H9 (cell line): ENCODE measurements at regions not wholly inside any gene's neighbourhood (a gene's known extent, or its start where the extent isn't known, plus 50 kb on each side); places are given as distances from the start of the nearest gene placed in this dataset.

Source experiments
- DNase-seq: peaks from one replicate; pipeline ENCODE4 v3.0.0-alpha.2; 2017
- H2AFZ ChIP-seq: one replicate; pipeline ENCODE4 v1.6.1; 2013; ENCODE audit warnings: mild to moderate bottlenecking, low read length, control low read depth, moderate library complexity
- H2AK5ac ChIP-seq: 2 replicates; pipeline ENCODE4 v1.6.1; 2013; ENCODE audit warnings: low read length, control low read depth, mixed read lengths; ENCODE audit not compliant: insufficient read length
- H2BK120ac ChIP-seq: one replicate; pipeline ENCODE4 v1.6.1; 2013; ENCODE audit warnings: low read depth, mild to moderate bottlenecking, low read length, control low read depth, inconsistent platforms; ENCODE audit not compliant: poor library complexity, severe bottlenecking
- H2BK12ac ChIP-seq: 2 replicates; pipeline ENCODE4 v1.6.1; 2013; ENCODE audit warnings: low read length, control low read depth, mixed read lengths, low read depth; ENCODE audit not compliant: insufficient read length
- H2BK15ac ChIP-seq: 2 replicates; pipeline ENCODE4 v1.6.1; 2013; ENCODE audit warnings: low read depth, low read length, control low read depth
- H2BK20ac ChIP-seq: one replicate; pipeline ENCODE4 v1.6.1; 2013; ENCODE audit warnings: low read depth, mild to moderate bottlenecking, low read length, control low read depth, inconsistent platforms; ENCODE audit not compliant: poor library complexity, severe bottlenecking
- H2BK5ac ChIP-seq: 2 replicates; pipeline ENCODE4 v1.6.1; 2013; ENCODE audit warnings: low read length, control low read depth, mixed read lengths; ENCODE audit not compliant: insufficient read length
- H3K14ac ChIP-seq: 2 replicates; pipeline ENCODE4 v1.6.1; 2013; ENCODE audit warnings: low read length, control low read depth; ENCODE audit not compliant: insufficient read depth
- H3K18ac ChIP-seq: 2 replicates; pipeline ENCODE4 v1.6.1; 2013; ENCODE audit warnings: low read depth, mild to moderate bottlenecking, mixed read lengths, low read length, control low read depth; ENCODE audit not compliant: insufficient read length
- H3K23ac ChIP-seq: 2 replicates; pipeline ENCODE4 v1.6.1; 2013; ENCODE audit warnings: low read length, control low read depth, mixed read lengths, low read depth; ENCODE audit not compliant: insufficient read length
- H3K23me2 ChIP-seq: 2 replicates; pipeline ENCODE4 v1.6.1; 2013; ENCODE audit warnings: low read depth, mild to moderate bottlenecking, mixed read lengths, low read length, control low read depth; ENCODE audit not compliant: insufficient read length, poor library complexity, severe bottlenecking
- H3K27ac ChIP-seq: 2 replicates; pipeline ENCODE4 v1.5.1; 2013; ENCODE audit warnings: low read length, control low read depth, mixed read lengths, low read depth; ENCODE audit not compliant: insufficient read length
- H3K27me3 ChIP-seq: 2 replicates; pipeline ENCODE4 v1.6.1; 2013; ENCODE audit warnings: low read length, control low read depth, inconsistent platforms; ENCODE audit not compliant: insufficient read depth
- H3K4ac ChIP-seq: 2 replicates; pipeline ENCODE4 v1.6.1; 2013; ENCODE audit warnings: low read depth, mild to moderate bottlenecking, control low read depth, inconsistent platforms, low read length, moderate library complexity
- H3K4me1 ChIP-seq: 2 replicates; pipeline ENCODE4 v1.6.1; 2013; ENCODE audit warnings: low read length, control low read depth, inconsistent platforms; ENCODE audit not compliant: insufficient read depth
- H3K4me2 ChIP-seq: 2 replicates; pipeline ENCODE4 v1.6.1; 2013; ENCODE audit warnings: low read length, control low read depth, mixed read lengths; ENCODE audit not compliant: insufficient read length, insufficient read depth
- H3K56ac ChIP-seq: 2 replicates; pipeline ENCODE4 v1.6.1; 2013; ENCODE audit warnings: low read depth, mild to moderate bottlenecking, mixed read lengths, low read length, control low read depth; ENCODE audit not compliant: insufficient read length
- H3K79me1 ChIP-seq: 2 replicates; pipeline ENCODE4 v1.6.1; 2013; ENCODE audit warnings: low read depth, mild to moderate bottlenecking, moderate library complexity, low read length, control low read depth, inconsistent platforms; ENCODE audit not compliant: insufficient read depth, poor library complexity, severe bottlenecking
- H3K79me2 ChIP-seq: 2 replicates; pipeline ENCODE4 v1.6.1; 2013; ENCODE audit warnings: low read length, control low read depth, inconsistent platforms; ENCODE audit not compliant: insufficient read depth
- H3K9ac ChIP-seq: 2 replicates; pipeline ENCODE4 v1.6.1; 2013; ENCODE audit warnings: low read length, control low read depth, mixed read lengths; ENCODE audit not compliant: insufficient read length; ENCODE audit errors: extremely low read depth
- H3K9me3 ChIP-seq: one replicate; pipeline ENCODE4 v1.6.1; 2013; ENCODE audit warnings: low read depth, low read length, inconsistent platforms; ENCODE audit not compliant: control insufficient read depth
- H3T11ph ChIP-seq: one replicate; pipeline ENCODE4 v1.6.1; 2013; ENCODE audit warnings: mild to moderate bottlenecking, low read length, control low read depth, inconsistent platforms
- H4K20me1 ChIP-seq: one replicate; pipeline ENCODE4 v1.6.1; 2013; ENCODE audit not compliant: control insufficient read depth, insufficient read length, insufficient read depth
- H4K5ac ChIP-seq: 2 replicates; pipeline ENCODE4 v1.6.1; 2013; ENCODE audit warnings: low read depth, mild to moderate bottlenecking, mixed read lengths, low read length, control low read depth; ENCODE audit not compliant: insufficient read length
- H4K8ac ChIP-seq: replicated peaks from 2 replicates; pipeline ENCODE4 v1.6.1; 2013; ENCODE audit warnings: low read length, control low read depth, mixed read lengths, low read depth; ENCODE audit not compliant: insufficient read length
- H4K91ac ChIP-seq: 2 replicates; pipeline ENCODE4 v1.6.1; 2013; ENCODE audit warnings: low read depth, mild to moderate bottlenecking, moderate library complexity, mixed read lengths, low read length, control low read depth; ENCODE audit not compliant: insufficient read length
- H3K27ac Mint-ChIP-seq, 3 experiments: 2 replicates in 2 of 3; 3 replicates in 1 of 3; pipeline ENCODE4 v1.8.0; 2020 to 2021; ENCODE audit warnings: mixed read lengths in 3 of 3, mild to moderate bottlenecking in 1 of 3, moderate library complexity in 1 of 3
- H3K27me3 Mint-ChIP-seq: 2 replicates; pipeline ENCODE4 v1.8.0; 2021; ENCODE audit warnings: low read depth, mild to moderate bottlenecking, moderate library complexity, mixed read lengths
- H3K36me3 Mint-ChIP-seq, 3 experiments: 2 replicates in 2 of 3; 3 replicates in 1 of 3; pipeline ENCODE4 v1.8.0; 2020 to 2021; ENCODE audit warnings: low read depth in 3 of 3, mixed read lengths in 3 of 3; ENCODE audit not compliant: insufficient read depth in 1 of 3
- H3K4me1 Mint-ChIP-seq, 2 experiments: 2 replicates each; pipeline ENCODE4 v1.8.0; 2020; ENCODE audit warnings: mixed read lengths in 2 of 2
- H3K4me3 Mint-ChIP-seq, 2 experiments: 2 replicates in 1 of 2; 3 replicates in 1 of 2; pipeline ENCODE4 v1.8.0; 2020 to 2021; ENCODE audit warnings: mild to moderate bottlenecking in 2 of 2, mixed read lengths in 2 of 2, moderate library complexity in 1 of 2
- H3K9me3 Mint-ChIP-seq, 2 experiments: 2 replicates in 1 of 2; 3 replicates in 1 of 2; pipeline ENCODE4 v1.8.0; 2020; ENCODE audit warnings: mild to moderate bottlenecking in 2 of 2, mixed read lengths in 2 of 2, moderate library complexity in 1 of 2
- WGBS: extraction: QIAGEN DNeasy Blood & Tissue Kit; methylation state at CpG from one replicate; pipeline ENCODE4 v1.1.7; 2013; ENCODE audit warnings: missing lambda C conversion rate, low lambda C conversion rate, mixed read lengths; ENCODE audit not compliant: insufficient read length; ENCODE audit errors: extremely low coverage; 5-methylcytosine and 5-hydroxymethylcytosine counted together
- TF ChIP-seq, protein P1 (sequence below): fragments of 200-600 bp; sonication (generic); conservative IDR thresholded peaks from 3 replicates; pipeline ENCODE4 v1.8.0; 2021; ENCODE audit warnings: antibody characterized with exemption, mild to moderate bottlenecking

DNA sequence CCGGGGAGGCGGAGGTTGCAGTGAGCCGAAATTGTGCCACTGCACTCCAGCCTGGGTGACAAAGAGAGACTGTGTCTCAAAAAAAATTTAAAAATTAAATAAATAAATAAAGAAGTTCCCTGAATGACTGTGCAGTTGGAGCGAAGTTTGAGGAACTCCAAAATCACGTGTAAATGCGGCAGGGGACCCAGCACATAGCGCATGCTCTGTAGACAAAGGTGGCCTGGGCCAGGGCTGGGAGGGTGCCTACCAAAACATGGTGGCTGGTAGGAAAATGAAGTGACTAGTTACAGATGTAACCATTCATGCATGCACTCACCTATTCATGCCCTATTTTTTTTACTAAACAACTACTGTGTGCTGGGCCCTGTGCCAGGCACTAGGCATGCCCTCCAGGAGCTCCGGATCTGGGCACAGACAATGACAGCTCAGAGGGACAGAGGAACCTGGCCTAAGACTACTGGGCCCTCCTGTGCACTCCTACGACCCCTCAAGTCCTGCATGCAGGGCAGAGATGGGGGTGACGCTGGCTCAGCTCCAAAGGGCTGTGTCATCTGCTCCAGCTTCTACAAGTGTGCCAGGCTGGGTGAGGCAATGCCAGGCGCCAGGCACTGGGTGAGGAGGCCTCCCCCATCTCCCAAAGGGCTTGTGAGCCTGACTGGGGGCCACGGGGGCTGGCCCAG, 65.3 kb downstream of the RMI2 start:
- H4K8ac ChIP-seq, result no peak overlapping the region
- H3K4me1 Mint-ChIP-seq, result peaks cover 14 to 15% of the 10 kb centered on the region in 2 experiments
- H3K27ac Mint-ChIP-seq, result peak overlapping the region in 1 of 3 experiments; percentile 18; a peak in 2 of 7 replicates
- H4K20me1 ChIP-seq, result no peaks in the 10 kb centered on the region
- H3K4me3 Mint-ChIP-seq, result no peak overlapping the region
- H3K4me1 ChIP-seq, result peaks cover 2% of the 10 kb centered on the region; the same call in 1 of the 2 replicates
- no peak overlapping the region for H3K4ac ChIP-seq
- TF ChIP-seq, protein P1, sequence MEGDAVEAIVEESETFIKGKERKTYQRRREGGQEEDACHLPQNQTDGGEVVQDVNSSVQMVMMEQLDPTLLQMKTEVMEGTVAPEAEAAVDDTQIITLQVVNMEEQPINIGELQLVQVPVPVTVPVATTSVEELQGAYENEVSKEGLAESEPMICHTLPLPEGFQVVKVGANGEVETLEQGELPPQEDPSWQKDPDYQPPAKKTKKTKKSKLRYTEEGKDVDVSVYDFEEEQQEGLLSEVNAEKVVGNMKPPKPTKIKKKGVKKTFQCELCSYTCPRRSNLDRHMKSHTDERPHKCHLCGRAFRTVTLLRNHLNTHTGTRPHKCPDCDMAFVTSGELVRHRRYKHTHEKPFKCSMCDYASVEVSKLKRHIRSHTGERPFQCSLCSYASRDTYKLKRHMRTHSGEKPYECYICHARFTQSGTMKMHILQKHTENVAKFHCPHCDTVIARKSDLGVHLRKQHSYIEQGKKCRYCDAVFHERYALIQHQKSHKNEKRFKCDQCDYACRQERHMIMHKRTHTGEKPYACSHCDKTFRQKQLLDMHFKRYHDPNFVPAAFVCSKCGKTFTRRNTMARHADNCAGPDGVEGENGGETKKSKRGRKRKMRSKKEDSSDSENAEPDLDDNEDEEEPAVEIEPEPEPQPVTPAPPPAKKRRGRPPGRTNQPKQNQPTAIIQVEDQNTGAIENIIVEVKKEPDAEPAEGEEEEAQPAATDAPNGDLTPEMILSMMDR, result no peak
- H2BK120ac ChIP-seq, result no peak overlapping the region
- H2BK15ac ChIP-seq, result no peak overlapping the region
- no CpG with 5 or more reads among the region's 12 CpGs for WGBS
- no peak overlapping the region for H2BK12ac ChIP-seq
- no peak overlapping the region for H2BK5ac ChIP-seq
- no peak overlapping the region for H3K9ac ChIP-seq
- no peak overlapping the region for H3T11ph ChIP-seq
- H3K18ac ChIP-seq, result no peak overlapping the region
- no peak overlapping the region for H4K91ac ChIP-seq
- no peak overlapping the region for H2AK5ac ChIP-seq
- no peaks in the 10 kb centered on the region for H3K79me1 ChIP-seq
- peaks cover 3% of the 10 kb centered on the region for H3K27me3 Mint-ChIP-seq
- no peak overlapping the region for H3K4me2 ChIP-seq
- H3K56ac ChIP-seq, result no peak overlapping the region
- no peaks in the 10 kb centered on the region for H3K36me3 Mint-ChIP-seq
- H3K9me3 Mint-ChIP-seq, result peaks cover 0 to 4% of the 10 kb centered on the region in 2 experiments; a peak in 3 of 5 replicates
- no peaks in the 10 kb centered on the region for H3K9me3 ChIP-seq
- DNase-seq, result no peak
- H3K79me2 ChIP-seq, result no peaks in the 10 kb centered on the region
- H4K5ac ChIP-seq, result no peak overlapping the region
- no peaks in the 10 kb centered on the region for H3K27me3 ChIP-seq
- H2AFZ ChIP-seq, result no peak overlapping the region
- H3K23ac ChIP-seq, result no peak overlapping the region
- H3K14ac ChIP-seq, result no peak overlapping the region
- H2BK20ac ChIP-seq, result no peak overlapping the region
- no peak overlapping the region for H3K27ac ChIP-seq
- H3K23me2 ChIP-seq, result no peaks in the 10 kb centered on the region
